Transverse colon (tissue), 4 donors: ENCODE measurements at regions not wholly inside any gene's neighbourhood (a gene's known extent, or its start where the extent isn't known, plus 50 kb on each side); places are given as distances from the start of the nearest gene placed in this dataset.

ENCODE experiments used
- DNase-seq: peaks from one replicate; pipeline ENCODE4 v3.0.0-alpha.2; 2019
- H3K27ac ChIP-seq, 4 donors: fragments of 200-600 bp; sonication (generic); 2 replicates each; pipeline ENCODE4 v1.5.1; 2016 to 2018; ENCODE audit warnings: inconsistent platforms in 4 of 4
- H3K27me3 ChIP-seq: fragments of 200-600 bp; sonication (generic); 2 replicates; pipeline ENCODE4 v1.5.1; 2017; ENCODE audit warnings: inconsistent platforms
- H3K36me3 ChIP-seq, 4 donors: fragments of 200-600 bp; sonication (generic); 2 replicates each; pipeline ENCODE4 v1.5.1; 2017 to 2019; ENCODE audit warnings: inconsistent platforms in 4 of 4
- H3K4me1 ChIP-seq, 4 donors: fragments of 200-600 bp; sonication (generic); 2 replicates each; pipeline ENCODE4 v1.5.1; 2017 to 2020; ENCODE audit warnings: inconsistent platforms in 4 of 4
- H3K4me3 ChIP-seq, 4 donors: fragments of 200-600 bp; sonication (generic); 1 replicate in 1 of 4; 2 replicates in 3 of 4; pipeline versions ENCODE4 v1.5.1 to v1.6.1; 2017 to 2019; ENCODE audit warnings: inconsistent platforms in 4 of 4
- H3K9me3 ChIP-seq, 2 donors: fragments of 200-600 bp; sonication (generic); 2 replicates each; pipeline ENCODE4 v1.5.1; 2017 to 2019; ENCODE audit warnings: inconsistent platforms in 2 of 2
- EP300 ChIP-seq: sonication (generic); formaldehyde crosslinking; IDR thresholded peaks from one replicate; pipeline ENCODE4 v1.6.1; 2017; ENCODE audit warnings: antibody characterized with exemption, low read depth
- POLR2A ChIP-seq: fragments of 450-650 bp; IDR thresholded peaks from one replicate; pipeline ENCODE4 v1.6.1; 2016; ENCODE audit warnings: antibody characterized with exemption, mild to moderate bottlenecking, moderate library complexity
- POLR2AphosphoS5 ChIP-seq, 3 donors: sonication (generic); formaldehyde crosslinking; IDR thresholded peaks; one replicate each; pipeline ENCODE4 v1.6.1; 2016; ENCODE audit warnings: antibody characterized with exemption in 3 of 3
- WGBS, 2 donors: methylation state at CpG; one replicate each; pipeline ENCODE4 v1.1.5; 2018; ENCODE audit warnings: low coverage in 1 of 2; 5-methylcytosine and 5-hydroxymethylcytosine counted together
- in situ Hi-C, 4 donors: fragments of 200-750 bp; cut with MboI; loops; one replicate each; pipeline versions ENCODE4 v1.15.0 to v1.15.1; 2017; ENCODE audit warnings: low sequenced_read_pairs in 3 of 4, low pct_ligation_motif_present in 1 of 4, low pct_unique_long_range_greater_than_20kb in 1 of 4
- intact Hi-C: fragments of 100-400 bp; cut with DNase I; formaldehyde crosslinking; loops from one replicate; pipeline ENCODE4 v1.15.1; 2023; ENCODE audit warnings: low total_unique reads
- TF ChIP-seq, protein P1 (sequence below), 5 experiments: fragments of 200-600 bp in 3 of 5; fragments of 450-650 bp in 2 of 5; sonication (generic) in 3 of 5; IDR thresholded peaks; 1 replicate in 2 of 5; 2 replicates in 3 of 5; pipeline ENCODE4 v1.5.1; 2016 to 2017; ENCODE audit warnings: antibody characterized with exemption in 5 of 5, inconsistent platforms in 3 of 5, mild to moderate bottlenecking in 2 of 5, moderate library complexity in 1 of 5

DNA sequence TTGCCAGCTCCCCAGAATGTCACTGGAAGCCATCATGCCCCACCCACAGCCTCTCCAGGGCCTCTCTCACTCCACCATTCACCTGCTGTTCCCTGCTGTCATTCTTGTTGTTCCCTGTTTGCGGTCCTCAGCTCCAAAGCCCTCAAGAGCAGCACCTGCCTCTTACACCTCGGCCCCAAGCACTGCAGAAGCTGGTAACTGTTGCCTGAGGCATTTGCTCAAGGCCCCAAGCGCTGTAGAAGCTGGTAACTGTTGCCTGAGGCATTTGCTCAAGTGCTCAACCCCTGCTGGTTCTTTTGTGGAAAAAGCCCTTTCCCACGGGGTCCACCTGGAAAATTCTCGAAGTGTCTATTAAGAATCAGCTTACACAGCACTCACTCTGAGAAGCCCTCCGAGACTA lies 78.0 kb downstream of the ARL6IP4 start:
- intact Hi-C loops (no loop called here), in situ Hi-C loops (no loop called here)
- H3K4me3 ChIP-seq: no peak overlapping the region
- TF ChIP-seq, protein P1, sequence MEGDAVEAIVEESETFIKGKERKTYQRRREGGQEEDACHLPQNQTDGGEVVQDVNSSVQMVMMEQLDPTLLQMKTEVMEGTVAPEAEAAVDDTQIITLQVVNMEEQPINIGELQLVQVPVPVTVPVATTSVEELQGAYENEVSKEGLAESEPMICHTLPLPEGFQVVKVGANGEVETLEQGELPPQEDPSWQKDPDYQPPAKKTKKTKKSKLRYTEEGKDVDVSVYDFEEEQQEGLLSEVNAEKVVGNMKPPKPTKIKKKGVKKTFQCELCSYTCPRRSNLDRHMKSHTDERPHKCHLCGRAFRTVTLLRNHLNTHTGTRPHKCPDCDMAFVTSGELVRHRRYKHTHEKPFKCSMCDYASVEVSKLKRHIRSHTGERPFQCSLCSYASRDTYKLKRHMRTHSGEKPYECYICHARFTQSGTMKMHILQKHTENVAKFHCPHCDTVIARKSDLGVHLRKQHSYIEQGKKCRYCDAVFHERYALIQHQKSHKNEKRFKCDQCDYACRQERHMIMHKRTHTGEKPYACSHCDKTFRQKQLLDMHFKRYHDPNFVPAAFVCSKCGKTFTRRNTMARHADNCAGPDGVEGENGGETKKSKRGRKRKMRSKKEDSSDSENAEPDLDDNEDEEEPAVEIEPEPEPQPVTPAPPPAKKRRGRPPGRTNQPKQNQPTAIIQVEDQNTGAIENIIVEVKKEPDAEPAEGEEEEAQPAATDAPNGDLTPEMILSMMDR (IDR thresholded peaks at IDR 0.05): no peak
- TF ChIP-seq EP300 (no peak), POLR2A (no peak), POLR2AphosphoS5 (IDR thresholded peaks at IDR 0.05) (no peak)
- no peaks in the 10 kb centered on the region for H3K36me3 ChIP-seq
- DNase-seq: no peak
- WGBS, 2 donors: 85% methylated on average over 6 of the region's 6 CpGs; no CpG with 5 or more reads in 1 of the 2 donors
- H3K27ac ChIP-seq: peak overlapping the region; percentile 2 to 55 (median 44)
- peaks cover 21 to 57% (median 28%) of the 10 kb centered on the region in 4 donors for H3K4me1 ChIP-seq
- no peaks in the 10 kb centered on the region for H3K9me3 ChIP-seq
- H3K27me3 ChIP-seq: no peaks in the 10 kb centered on the region

DNA sequence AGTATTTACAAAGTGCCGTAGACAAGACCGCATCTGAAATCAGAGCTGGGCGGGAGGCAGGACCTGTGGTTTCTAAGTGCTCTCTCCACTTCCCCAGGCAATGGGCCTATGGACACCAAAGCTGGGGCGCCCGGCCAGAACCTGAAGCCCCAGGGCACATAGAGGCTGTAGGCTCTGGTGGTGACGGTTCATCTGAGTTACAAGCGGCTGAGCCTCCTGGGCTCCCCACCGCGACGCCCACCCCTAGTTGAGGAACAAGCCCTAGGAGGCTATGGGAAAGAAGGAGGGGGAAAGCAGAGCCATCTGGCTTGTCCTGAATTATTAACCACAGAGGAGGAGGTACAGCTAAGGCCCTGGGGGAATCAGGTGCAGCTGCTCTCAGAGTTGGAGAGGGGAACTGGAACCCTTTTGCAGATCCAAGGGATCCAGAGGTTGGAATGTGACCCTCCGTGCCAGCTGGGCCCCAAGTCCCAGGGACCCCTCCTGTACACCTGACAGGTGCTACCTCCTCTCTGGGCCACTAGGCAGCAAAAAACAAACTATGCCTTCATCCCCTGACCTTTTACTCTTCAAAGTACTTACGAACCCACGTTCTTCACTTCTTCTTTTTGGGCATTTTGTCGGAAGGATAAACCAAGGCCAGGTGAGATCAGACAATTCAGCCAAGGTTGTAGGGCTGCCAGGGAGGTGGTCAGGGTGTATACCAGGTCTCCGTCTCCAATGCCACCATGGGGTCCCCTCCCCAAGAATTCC lies 77.2 kb downstream of the ARL6IP4 start:
- Histone ChIP-seq H3K36me3 (no peaks in the 10 kb centered on the region), H3K4me1 (peaks cover 13 to 49% (median 20%) of the 10 kb centered on the region in 4 donors), H3K27ac (no peak overlapping the region), H3K9me3 (no peaks in the 10 kb centered on the region), H3K27me3 (no peaks in the 10 kb centered on the region), H3K4me3 (no peak overlapping the region)
- DNase-seq: no peak
- 88 to 100% methylated on average over 2 to 15 of the region's 15 CpGs for WGBS, 2 donors
- TF ChIP-seq EP300 (no peak), POLR2A (no peak), POLR2AphosphoS5 (IDR thresholded peaks at IDR 0.05) (no peak)
- TF ChIP-seq, protein P1 (IDR thresholded peaks at IDR 0.05): no peak
- intact Hi-C loops: no loop called here
- in situ Hi-C loops: no loop called here

DNA sequence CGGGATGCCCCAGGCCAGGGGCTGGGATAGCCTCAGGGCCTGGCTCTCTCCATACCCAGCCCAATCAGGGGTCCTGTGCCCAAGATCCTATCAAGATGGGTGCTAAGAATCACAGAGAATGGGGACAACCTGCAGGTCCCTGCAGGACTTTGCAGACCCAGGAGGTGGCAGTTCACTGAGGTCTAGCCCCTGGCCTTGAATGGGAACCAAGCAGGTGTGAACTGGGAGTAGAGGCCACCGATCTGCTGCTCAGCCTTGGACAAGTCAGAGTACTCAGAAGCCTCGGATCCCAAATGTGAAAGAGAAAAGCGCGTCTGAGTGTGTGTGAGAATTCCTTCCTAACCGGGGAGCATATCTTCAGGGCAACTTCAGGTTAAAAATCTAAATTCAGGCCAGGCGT lies 76.2 kb downstream of the ARL6IP4 start:
- in situ Hi-C loops (no loop called here), intact Hi-C loops (no loop called here)
- Histone ChIP-seq H3K4me3 (no peak overlapping the region), H3K9me3 (no peaks in the 10 kb centered on the region), H3K27ac (no peak overlapping the region), H3K4me1 (peaks cover 8 to 41% (median 12%) of the 10 kb centered on the region in 4 donors), H3K27me3 (no peaks in the 10 kb centered on the region), H3K36me3 (no peaks in the 10 kb centered on the region)
- no peak for TF ChIP-seq EP300
- TF ChIP-seq, protein P1 (IDR thresholded peaks at IDR 0.05): no peak
- TF ChIP-seq POLR2A: no peak
- no peak for TF ChIP-seq POLR2AphosphoS5 (IDR thresholded peaks at IDR 0.05)
- WGBS, 2 donors: 96 to 99% methylated on average over 4 to 7 of the region's 7 CpGs
- DNase-seq: no peak

DNA sequence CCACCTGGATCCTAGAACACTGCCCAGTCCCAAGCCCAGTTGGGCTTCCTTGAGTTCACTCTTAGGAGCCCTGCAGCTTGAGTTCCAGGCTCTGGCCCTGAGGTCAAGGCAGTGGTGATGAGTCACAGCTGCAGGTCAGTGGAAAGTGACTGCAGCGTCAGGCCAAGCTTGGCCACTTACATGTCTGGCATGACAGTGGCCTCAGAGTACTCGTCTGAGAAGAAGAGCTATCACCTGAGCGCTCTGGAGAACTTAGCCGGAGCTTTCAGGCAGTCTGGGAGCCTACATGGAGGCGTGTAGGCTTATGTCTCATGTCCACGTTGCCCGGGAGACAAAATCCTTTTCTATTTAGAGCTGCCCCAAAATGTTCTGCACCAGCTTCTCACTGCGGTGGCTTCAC lies 75.6 kb downstream of the ARL6IP4 start:
- in situ Hi-C loops (no loop called here), intact Hi-C loops (no loop called here)
- Histone ChIP-seq H3K4me3 (no peak overlapping the region), H3K9me3 (no peaks in the 10 kb centered on the region), H3K36me3 (no peaks in the 10 kb centered on the region), H3K27ac (no peak overlapping the region), H3K4me1 (peaks cover 7 to 41% (median 15%) of the 10 kb centered on the region in 4 donors), H3K27me3 (no peaks in the 10 kb centered on the region)
- WGBS, 2 donors: 84% methylated on average over 6 of the region's 8 CpGs; no CpG with 5 or more reads in 1 of the 2 donors
- TF ChIP-seq, protein P1 (IDR thresholded peaks at IDR 0.05): no peak
- TF ChIP-seq EP300 (no peak), POLR2AphosphoS5 (IDR thresholded peaks at IDR 0.05) (no peak), POLR2A (no peak)
- DNase-seq: no peak
